Mesenchymal stem cell (in vitro differentiated cells and primary cell): ENCODE measurements at regions not wholly inside any gene's neighbourhood (a gene's known extent, or its start where the extent isn't known, plus 50 kb on each side); places are given as distances from the start of the nearest gene placed in this dataset.

Experiments
- DNase-seq: peaks from one replicate; pipeline ENCODE4 v3.0.0-alpha.2; 2013
- H2AFZ ChIP-seq: one replicate; pipeline ENCODE4 v1.6.1; 2013; ENCODE audit warnings: low read depth, mild to moderate bottlenecking, control low read depth, inconsistent platforms, low read length, moderate library complexity
- H2AK5ac ChIP-seq: 2 replicates; pipeline ENCODE4 v1.6.1; 2013; ENCODE audit warnings: low read length, moderate library complexity, mild to moderate bottlenecking, inconsistent platforms; ENCODE audit not compliant: severe bottlenecking
- H2BK120ac ChIP-seq: one replicate; pipeline ENCODE4 v1.6.1; 2013; ENCODE audit warnings: low read depth, mild to moderate bottlenecking, inconsistent platforms, low read length, moderate library complexity
- H2BK12ac ChIP-seq, 2 experiments: one replicate each; pipeline ENCODE4 v1.6.1; 2013; ENCODE audit warnings: inconsistent platforms in 2 of 2, low read length in 2 of 2, mild to moderate bottlenecking in 2 of 2, moderate library complexity in 2 of 2, control low read depth in 1 of 2
- H2BK15ac ChIP-seq: one replicate; pipeline ENCODE4 v1.6.1; 2013; ENCODE audit warnings: mild to moderate bottlenecking, low read depth, inconsistent platforms; ENCODE audit not compliant: poor library complexity, severe bottlenecking
- H2BK5ac ChIP-seq: 2 replicates; pipeline ENCODE4 v1.6.1; 2013; ENCODE audit warnings: low read depth, mild to moderate bottlenecking, low read length, control low read depth, inconsistent platforms; ENCODE audit not compliant: poor library complexity, severe bottlenecking
- H3K14ac ChIP-seq, 2 experiments: one replicate each; pipeline ENCODE4 v1.6.1; 2013; ENCODE audit warnings: inconsistent platforms in 2 of 2, low read length in 2 of 2, control low read depth in 1 of 2, mild to moderate bottlenecking in 1 of 2, moderate library complexity in 1 of 2
- H3K18ac ChIP-seq, 2 experiments: one replicate each; pipeline ENCODE4 v1.6.1; 2013; ENCODE audit warnings: inconsistent platforms in 2 of 2, low read length in 2 of 2, control low read depth in 1 of 2, low read depth in 1 of 2, mild to moderate bottlenecking in 1 of 2
- H3K23ac ChIP-seq, 2 experiments: one replicate each; pipeline ENCODE4 v1.6.1; 2013; ENCODE audit warnings: inconsistent platforms in 2 of 2, low read length in 2 of 2, mild to moderate bottlenecking in 2 of 2, moderate library complexity in 2 of 2, control low read depth in 1 of 2
- H3K27ac ChIP-seq: 2 replicates; pipeline ENCODE4 v1.5.1; 2013; ENCODE audit warnings: mild to moderate bottlenecking, moderate library complexity, low read length, control low read depth, inconsistent platforms; ENCODE audit not compliant: poor library complexity, severe bottlenecking
- H3K27me3 ChIP-seq, 2 experiments: 2 replicates each; pipeline versions ENCODE4 v1.6.1 to v1.7.0; 2013; ENCODE audit warnings: low read length in 2 of 2, mild to moderate bottlenecking in 2 of 2, moderate library complexity in 2 of 2, control low read depth in 1 of 2, inconsistent platforms in 1 of 2; ENCODE audit not compliant: control insufficient read depth in 1 of 2, insufficient read depth in 1 of 2
- H3K36me3 ChIP-seq, 2 experiments: 2 replicates each; pipeline versions ENCODE4 v1.6.1 to v1.7.0; 2013; ENCODE audit warnings: low read length in 2 of 2, control low read depth in 1 of 2, inconsistent platforms in 1 of 2, low read depth in 1 of 2, mild to moderate bottlenecking in 1 of 2; ENCODE audit not compliant: insufficient read depth in 2 of 2, control insufficient read depth in 1 of 2
- H3K4ac ChIP-seq, 2 experiments: one replicate each; pipeline ENCODE4 v1.6.1; 2013; ENCODE audit warnings: inconsistent platforms in 2 of 2, low read length in 2 of 2, mild to moderate bottlenecking in 2 of 2, moderate library complexity in 2 of 2, control low read depth in 1 of 2, low read depth in 1 of 2
- H3K4me1 ChIP-seq: 2 replicates; pipeline ENCODE4 v1.6.1; 2013; ENCODE audit warnings: low read depth, low read length, control low read depth; ENCODE audit not compliant: control insufficient read depth, insufficient read depth
- H3K4me2 ChIP-seq: 2 replicates; pipeline ENCODE4 v1.6.1; 2013; ENCODE audit warnings: low read length, mild to moderate bottlenecking, inconsistent platforms; ENCODE audit not compliant: poor library complexity, severe bottlenecking
- H3K4me3 ChIP-seq, 2 experiments: 2 replicates each; pipeline versions ENCODE4 v1.5.1 to v1.7.0; 2013; ENCODE audit warnings: low read length in 2 of 2, mild to moderate bottlenecking in 2 of 2, control low read depth in 1 of 2, low read depth in 1 of 2; ENCODE audit not compliant: insufficient read depth in 1 of 2
- H3K79me1 ChIP-seq: replicated peaks from 2 replicates; pipeline ENCODE4 v1.6.1; 2013; ENCODE audit warnings: mild to moderate bottlenecking, control low read depth, low read length, inconsistent platforms; ENCODE audit not compliant: poor library complexity, severe bottlenecking
- H3K9ac ChIP-seq: 2 replicates; pipeline ENCODE4 v1.7.0; 2013; ENCODE audit warnings: mild to moderate bottlenecking, low read length, moderate library complexity
- H3K9me3 ChIP-seq: 2 replicates; pipeline ENCODE4 v1.7.0; 2013; ENCODE audit warnings: mild to moderate bottlenecking, low read length; ENCODE audit not compliant: control insufficient read depth
- H4K8ac ChIP-seq: one replicate; pipeline ENCODE4 v1.6.1; 2013; ENCODE audit warnings: inconsistent platforms, mild to moderate bottlenecking, low read length, moderate library complexity
- H4K91ac ChIP-seq: one replicate; pipeline ENCODE4 v1.6.1; 2013; ENCODE audit warnings: mild to moderate bottlenecking, low read length, inconsistent platforms
- WGBS: methylation state at CpG from one replicate; pipeline ENCODE4 v1.1.7; 2013; ENCODE audit warnings: mixed read lengths; 5-methylcytosine and 5-hydroxymethylcytosine counted together

DNA sequence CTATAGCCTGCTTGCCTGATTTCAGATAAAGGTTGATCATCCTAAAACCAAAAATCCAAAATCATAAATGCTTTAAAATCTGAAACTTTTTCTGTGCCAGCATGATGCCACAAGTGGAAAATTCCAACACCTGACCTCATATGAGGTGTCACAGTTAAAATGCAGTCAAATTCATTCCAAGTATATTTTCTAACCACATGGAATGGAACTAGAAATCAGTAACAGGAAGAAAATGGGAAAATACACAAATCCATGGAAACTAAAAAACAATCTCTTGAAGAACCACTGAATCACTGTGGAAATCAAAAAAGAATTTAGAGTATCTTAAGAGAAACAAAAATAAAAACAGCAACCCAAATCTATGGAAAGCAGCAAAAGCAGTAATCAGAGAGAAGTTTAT is 297.5 kb upstream of the COX7C start:
- Histone ChIP-seq H3K4me3 (no peak overlapping the region), H3K27me3 (no peaks in the 10 kb centered on the region), H3K4me1 (no peaks in the 10 kb centered on the region), H2BK120ac (no peak overlapping the region), H3K9me3 (no peaks in the 10 kb centered on the region), H4K8ac (no peak overlapping the region), H3K4me2 (no peak overlapping the region), H3K79me1 (no peaks in the 10 kb centered on the region), H3K23ac (no peak overlapping the region), H3K4ac (no peak overlapping the region), H2BK15ac (no peak overlapping the region), H2BK5ac (peak overlapping the region; percentile 31), H2AFZ (no peak overlapping the region), H4K91ac (no peak overlapping the region), H2AK5ac (no peak overlapping the region), H3K14ac (no peak overlapping the region), H2BK12ac (no peak overlapping the region), H3K18ac (no peak overlapping the region), H3K36me3 (no peaks in the 10 kb centered on the region), H3K27ac (no peak overlapping the region), H3K9ac (no peak overlapping the region)
- peak; percentile 58 for DNase-seq

DNA sequence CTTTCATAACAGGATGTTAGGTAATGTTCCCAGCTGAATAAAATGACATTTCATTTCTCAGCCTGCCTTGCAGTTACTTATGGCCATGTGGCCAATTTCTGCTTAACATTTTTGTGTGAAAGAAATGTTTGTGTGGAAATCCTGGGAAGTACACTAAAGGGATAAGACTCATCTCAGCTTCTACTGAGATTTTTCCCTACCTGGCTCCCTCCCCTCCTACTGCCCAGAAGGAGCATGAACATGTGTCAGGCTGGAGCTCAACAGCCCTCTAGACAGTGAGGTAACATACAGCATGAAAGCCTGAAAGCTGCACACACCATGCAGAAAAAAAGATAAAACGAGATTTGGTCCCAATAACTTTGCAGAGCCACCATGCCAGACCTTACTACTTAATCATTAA is 288.4 kb upstream of the COX7C start:
- Histone ChIP-seq H2AFZ (no peak overlapping the region), H2BK15ac (no peak overlapping the region), H3K4me1 (no peaks in the 10 kb centered on the region), H3K27ac (no peak overlapping the region), H2BK12ac (no peak overlapping the region), H3K4ac (no peak overlapping the region), H3K9ac (no peak overlapping the region), H3K18ac (no peak overlapping the region), H2BK5ac (no peak overlapping the region), H3K9me3 (no peaks in the 10 kb centered on the region), H3K14ac (no peak overlapping the region), H2AK5ac (no peak overlapping the region), H4K91ac (no peak overlapping the region), H3K36me3 (no peaks in the 10 kb centered on the region), H2BK120ac (no peak overlapping the region), H3K4me3 (no peak overlapping the region), H3K23ac (no peak overlapping the region), H3K79me1 (no peaks in the 10 kb centered on the region), H3K27me3 (no peaks in the 10 kb centered on the region), H4K8ac (no peak overlapping the region), H3K4me2 (no peak overlapping the region)
- WGBS, result no CpG with 5 or more reads among the region's 1 CpG
- no peak for DNase-seq

DNA sequence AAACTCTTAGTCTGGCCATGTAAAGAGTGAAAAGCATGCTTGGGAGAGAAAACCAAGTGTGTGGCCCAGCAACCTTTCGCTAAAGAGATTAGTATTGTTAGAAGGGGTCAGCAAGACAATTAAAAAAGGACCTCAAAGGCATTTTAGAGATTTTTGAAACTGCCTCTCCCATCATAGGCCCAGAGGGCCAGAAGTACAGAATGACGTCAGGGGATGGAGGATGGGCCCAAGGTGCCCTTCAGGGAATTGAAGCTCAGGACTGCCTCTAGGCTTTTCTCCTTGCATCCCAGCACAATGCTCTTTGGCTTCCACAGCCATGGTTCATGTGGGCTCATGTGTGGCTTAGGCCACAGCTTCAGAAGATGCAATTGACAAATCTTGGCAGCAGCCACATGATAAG is 287.0 kb upstream of the COX7C start:
- 100% methylated on average over 2 of the region's 2 CpGs for WGBS

DNA sequence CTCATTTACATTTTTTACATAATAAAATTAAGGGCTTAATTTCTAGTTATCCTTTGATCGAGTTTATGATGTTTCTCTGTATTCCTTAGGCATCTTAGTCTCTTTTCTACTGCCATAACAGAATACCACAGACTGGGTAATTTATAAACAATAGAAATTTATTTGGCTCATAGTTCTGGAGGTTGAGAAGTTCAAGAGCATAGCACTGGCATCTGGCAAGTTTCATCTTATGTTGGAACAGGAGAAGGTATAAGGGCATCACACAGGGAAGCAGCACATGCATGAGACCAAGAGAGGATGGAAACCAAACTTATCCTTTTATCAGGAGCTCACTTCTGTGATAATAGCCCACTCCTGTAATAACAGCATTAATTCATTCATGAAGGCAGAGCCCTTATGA is 284.9 kb upstream of the COX7C start:
- Histone ChIP-seq H2AFZ (no peak overlapping the region), H3K4ac (no peak overlapping the region), H3K4me1 (no peaks in the 10 kb centered on the region), H3K27me3 (no peaks in the 10 kb centered on the region), H2BK5ac (no peak overlapping the region), H3K14ac (no peak overlapping the region), H3K79me1 (no peaks in the 10 kb centered on the region), H3K23ac (no peak overlapping the region), H3K36me3 (no peaks in the 10 kb centered on the region), H3K18ac (no peak overlapping the region), H2BK120ac (no peak overlapping the region), H3K27ac (no peak overlapping the region), H4K8ac (no peak overlapping the region), H2BK12ac (no peak overlapping the region), H4K91ac (no peak overlapping the region), H3K4me2 (no peak overlapping the region), H2BK15ac (no peak overlapping the region), H3K9me3 (no peaks in the 10 kb centered on the region), H3K9ac (no peak overlapping the region), H3K4me3 (no peak overlapping the region), H2AK5ac (no peak overlapping the region)
- no CpG with 5 or more reads among the region's 1 CpG for WGBS
- DNase-seq, result no peak

More for the DNA sequence above, 287.0 kb upstream of the COX7C start:
- H3K36me3 ChIP-seq, result no peaks in the 10 kb centered on the region
- no peak overlapping the region for H3K4me2 ChIP-seq
- no peak overlapping the region for H3K9ac ChIP-seq
- H2AFZ ChIP-seq, result no peak overlapping the region
- no peak overlapping the region for H2BK15ac ChIP-seq
- no peaks in the 10 kb centered on the region for H3K9me3 ChIP-seq
- H3K27me3 ChIP-seq, result no peaks in the 10 kb centered on the region
- no peaks in the 10 kb centered on the region for H3K4me1 ChIP-seq
- no peak overlapping the region for H3K4me3 ChIP-seq
- H2BK5ac ChIP-seq, result no peak overlapping the region
- H3K27ac ChIP-seq, result no peak overlapping the region
- DNase-seq, result no peak
- no peak overlapping the region for H3K23ac ChIP-seq
- no peak overlapping the region for H3K18ac ChIP-seq
- H4K91ac ChIP-seq, result no peak overlapping the region
- no peak overlapping the region for H3K14ac ChIP-seq
- no peak overlapping the region for H2BK12ac ChIP-seq
- H3K79me1 ChIP-seq, result no peaks in the 10 kb centered on the region
- H3K4ac ChIP-seq, result no peak overlapping the region
- no peak overlapping the region for H2AK5ac ChIP-seq
- no peak overlapping the region for H4K8ac ChIP-seq
- H2BK120ac ChIP-seq, result no peak overlapping the region
